K562 (cell line): ENCODE measurements at regions not wholly inside any gene's neighbourhood (a gene's known extent, or its start where the extent isn't known, plus 50 kb on each side); places are given as distances from the start of the nearest gene placed in this dataset.

Experiments
- ATAC-seq: fragments of 200-7000 bp; cut with Tn5 transposase; 3 replicates; pipeline ENCODE4 v1.9.1; 2020; ENCODE audit warnings: moderate library complexity
- BruUV-seq: library from RNA; stranded (reverse); fragments of 400-500 nt; replicated peaks from 2 replicates; lab custom pipeline; 2021; lab: Mats Ljungman, UMichigan
- CTCF ChIA-PET: fragments of 300-600 bp; formaldehyde crosslinking; extraction: SDS; loops from one replicate; lab custom pipeline; 2021; ENCODE audit warnings: low intra/inter-chr PET ratio; lab: Yijun Ruan, JAX
- POLR2A ChIA-PET: fragments of 300-600, 350-650 bp; sonication (Branson Sonifier 250); formaldehyde crosslinking; extraction: SDS; loops from one replicate; lab custom pipeline; 2021; ENCODE audit warnings: antibody characterized with exemption, inconsistent platforms; lab: Yijun Ruan, JAX
- DNase-seq, 4 experiments: peaks; one replicate each; pipeline versions ENCODE4 v3.0.0 to v3.0.0-alpha.2; 2011 to 2018; ENCODE audit warnings: low spot score in 3 of 4, mixed read lengths in 3 of 4; ENCODE audit errors: extremely low read depth in 1 of 4
- FAIRE-seq: peaks from 2 replicates; lab custom pipeline; 2011; peaks lifted over from hg19 to GRCh38; lab: Jason Lieb, UNC
- H2AFZ ChIP-seq: 2 replicates; pipeline ENCODE4 v1.6.0; 2011; ENCODE audit warnings: low read depth, low read length, control low read depth, inconsistent platforms
- H3K27ac ChIP-seq: fragments of 200-600 bp; 3 replicates; pipeline ENCODE4 v1.8.0; 2011; ENCODE audit warnings: low read depth, mild to moderate bottlenecking, control low read depth, inconsistent platforms, low read length, moderate library complexity, mixed read lengths; ENCODE audit errors: extremely low read depth
- H3K27me3 ChIP-seq, 2 experiments: fragments of 300-600 bp in 1 of 2; 2 replicates in 1 of 2; 3 replicates in 1 of 2; pipeline versions ENCODE4 v1.6.0 to v1.8.0; 2011; ENCODE audit warnings: inconsistent platforms in 2 of 2, low read length in 2 of 2, mild to moderate bottlenecking in 1 of 2, mixed read lengths in 1 of 2, moderate library complexity in 1 of 2; ENCODE audit not compliant: control insufficient read depth in 2 of 2, insufficient read depth in 2 of 2
- H3K36me3 ChIP-seq: fragments of 300-600 bp; 3 replicates; pipeline ENCODE4 v1.8.0; 2011; ENCODE audit warnings: mild to moderate bottlenecking, low read length, inconsistent platforms; ENCODE audit not compliant: control insufficient read depth, insufficient read depth
- H3K4me1 ChIP-seq, 2 experiments: fragments of 200-600 bp in 1 of 2; replicated peaks in 1 of 2; 2 replicates in 1 of 2; 3 replicates in 1 of 2; pipeline versions ENCODE4 v1.5.1 to v1.8.0; 2011; ENCODE audit warnings: inconsistent platforms in 2 of 2, low read length in 2 of 2, mild to moderate bottlenecking in 1 of 2, mixed read lengths in 1 of 2, moderate library complexity in 1 of 2; ENCODE audit not compliant: control insufficient read depth in 2 of 2, insufficient read depth in 2 of 2
- H3K4me2 ChIP-seq: 2 replicates; pipeline ENCODE4 v1.6.1; 2011; ENCODE audit warnings: low read length, control low read depth, inconsistent platforms, mixed read lengths; ENCODE audit not compliant: insufficient read depth
- H3K4me3 ChIP-seq: fragments of 200-600 bp; sonication (generic), shearing (Covaris generic); 2 replicates; pipeline ENCODE4 v1.5.1; 2016; ENCODE audit warnings: control low read depth, inconsistent platforms
- H3K79me2 ChIP-seq: fragments of 200-600 bp; 3 replicates; pipeline ENCODE4 v1.8.0; 2011; ENCODE audit warnings: low read length, inconsistent platforms; ENCODE audit not compliant: control insufficient read depth, insufficient read depth
- H3K9ac ChIP-seq, 2 experiments: 2 replicates each; pipeline versions ENCODE4 v1.6.0 to v1.6.1; 2011; ENCODE audit warnings: low read depth in 2 of 2, low read length in 2 of 2, control low read depth in 1 of 2, inconsistent platforms in 1 of 2, mild to moderate bottlenecking in 1 of 2, mixed read lengths in 1 of 2; ENCODE audit not compliant: insufficient read depth in 1 of 2
- H3K9me1 ChIP-seq: one replicate; pipeline ENCODE4 v1.6.0; 2011; ENCODE audit warnings: inconsistent platforms, mild to moderate bottlenecking, low read length, moderate library complexity; ENCODE audit not compliant: control insufficient read depth, insufficient read depth
- H3K9me3 ChIP-seq: replicated peaks from 2 replicates; pipeline ENCODE4 v1.5.1; 2011; ENCODE audit warnings: low read depth, low read length, inconsistent platforms; ENCODE audit not compliant: control insufficient read depth, insufficient read depth
- H4K20me1 ChIP-seq: replicated peaks from 2 replicates; pipeline ENCODE4 v1.6.1; 2011; ENCODE audit warnings: low read length, inconsistent platforms, mixed read lengths; ENCODE audit not compliant: control insufficient read depth, insufficient read depth
- CEBPZ ChIP-seq: fragments of 150-350 bp; IDR thresholded peaks from 2 replicates; pipeline ENCODE4 v1.6.1; 2014; ENCODE audit warnings: low read depth, mild to moderate bottlenecking, low read length, borderline replicate concordance
- GTF3C2 ChIP-seq: IDR thresholded peaks from 3 replicates; pipeline ENCODE4 v1.6.1; 2011; ENCODE audit warnings: borderline replicate concordance, mild to moderate bottlenecking, moderate library complexity; ENCODE audit not compliant: insufficient read length; ENCODE audit errors: extremely low read depth
- HDAC8 ChIP-seq: fragments of 450-650 bp; IDR thresholded peaks from 2 replicates; pipeline ENCODE4 v1.6.1; 2016; ENCODE audit warnings: mild to moderate bottlenecking, missing genetic modification characterization, moderate library complexity, missing compliant biosample characterization
- KLF6 ChIP-seq: fragments of 250-450 bp; sonication (Bioruptor Pico); IDR thresholded peaks from 2 replicates; pipeline ENCODE4 v1.4.0; 2020; ENCODE audit warnings: mild to moderate bottlenecking, moderate library complexity, borderline replicate concordance
- NFIC ChIP-seq: fragments of 450-650 bp; IDR thresholded peaks from 2 replicates; pipeline ENCODE4 v1.6.1; 2017; ENCODE audit warnings: mild to moderate bottlenecking, inconsistent platforms
- ZFX ChIP-seq: sonication (generic); formaldehyde crosslinking; IDR thresholded peaks from 2 replicates; pipeline ENCODE4 v1.8.0; 2022; ENCODE audit warnings: mild to moderate bottlenecking, missing genetic modification reagents, moderate library complexity
- ZNF165 ChIP-seq: fragments of 250-450 bp; sonication (Bioruptor Pico); IDR thresholded peaks from 2 replicates; pipeline ENCODE4 v1.4.0; 2020; ENCODE audit warnings: borderline replicate concordance
- WGBS: fragments of 100-300 bp; shearing (Covaris generic); methylation state at CpG from one replicate; pipeline ENCODE4 v1.1.6; 2016; ENCODE audit warnings: low coverage, mixed read lengths; ENCODE audit not compliant: insufficient coverage; ENCODE audit errors: missing lambda C conversion rate; 5-methylcytosine and 5-hydroxymethylcytosine counted together
- in situ Hi-C: fragments of 300-500 bp; cut with MboI; formaldehyde crosslinking; loops from 4 replicates; pipeline ENCODE4 v1.15.0; 2018; ENCODE audit warnings: inconsistent platforms, mixed read lengths
- intact Hi-C: fragments of 100-400 bp; cut with micrococcal nuclease; formaldehyde crosslinking; loops from 2 replicates; pipeline ENCODE4 v1.14.2; 2022
- TF ChIP-seq, protein P1 (sequence below), 2 experiments: fragments of 450-650 bp; conservative IDR thresholded peaks; 2 replicates each; pipeline ENCODE4 v1.6.1; 2017; ENCODE audit warnings: mild to moderate bottlenecking in 2 of 2, moderate library complexity in 2 of 2

- POLR2A ChIA-PET: no interaction called here
- H4K20me1 ChIP-seq: no peaks in the 10 kb centered on the region
- FAIRE-seq (no peak), DNase-seq (no peak), ATAC-seq (no peak)
- no peak for TF ChIP-seq HDAC8 (tag)
- TF ChIP-seq, protein P1, sequence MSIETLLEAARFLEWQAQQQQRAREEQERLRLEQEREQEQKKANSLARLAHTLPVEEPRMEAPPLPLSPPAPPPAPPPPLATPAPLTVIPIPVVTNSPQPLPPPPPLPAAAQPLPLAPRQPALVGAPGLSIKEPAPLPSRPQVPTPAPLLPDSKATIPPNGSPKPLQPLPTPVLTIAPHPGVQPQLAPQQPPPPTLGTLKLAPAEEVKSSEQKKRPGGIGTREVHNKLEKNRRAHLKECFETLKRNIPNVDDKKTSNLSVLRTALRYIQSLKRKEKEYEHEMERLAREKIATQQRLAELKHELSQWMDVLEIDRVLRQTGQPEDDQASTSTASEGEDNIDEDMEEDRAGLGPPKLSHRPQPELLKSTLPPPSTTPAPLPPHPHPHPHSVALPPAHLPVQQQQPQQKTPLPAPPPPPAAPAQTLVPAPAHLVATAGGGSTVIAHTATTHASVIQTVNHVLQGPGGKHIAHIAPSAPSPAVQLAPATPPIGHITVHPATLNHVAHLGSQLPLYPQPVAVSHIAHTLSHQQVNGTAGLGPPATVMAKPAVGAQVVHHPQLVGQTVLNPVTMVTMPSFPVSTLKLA (conservative IDR thresholded peaks at IDR 0.05): no peak
- TF ChIP-seq ZFX (CRISPR knock-in tag): no peak
- no peak for TF ChIP-seq NFIC
- TF ChIP-seq KLF6 (CRISPR knock-in tag): no peak
- no peak for TF ChIP-seq ZNF165 (CRISPR knock-in tag)
- no peak for TF ChIP-seq GTF3C2
- no peak for TF ChIP-seq CEBPZ
- CTCF ChIA-PET: no interaction called here
- in situ Hi-C loops: no loop called here
- H3K9me1 ChIP-seq: no peaks in the 10 kb centered on the region
- BruUV-seq: no TSS peak
- H3K4me1 ChIP-seq: no peaks in the 10 kb centered on the region; a peak in 2 of 5 replicates
- H3K4me2 ChIP-seq: no peak overlapping the region
- no peak overlapping the region for H3K4me3 ChIP-seq
- H3K9me3 ChIP-seq: no peaks in the 10 kb centered on the region
- 77% methylated on average over 3 of the region's 3 CpGs for WGBS
- H3K9ac ChIP-seq: no peak overlapping the region
- H3K27me3 ChIP-seq: no peaks in the 10 kb centered on the region
- intact Hi-C loops: no loop called here
- H3K27ac ChIP-seq: no peak overlapping the region
- H3K79me2 ChIP-seq: no peaks in the 10 kb centered on the region
- H2AFZ ChIP-seq: no peak overlapping the region
- H3K36me3 ChIP-seq: no peaks in the 10 kb centered on the region
Observed at GRCh38 chr6:14877758-14878157, 368.1 kb upstream of the JARID2 start.
